MV-4-11 (cell line): ENCODE measurements at regions not wholly inside any gene's neighbourhood (a gene's known extent, or its start where the extent isn't known, plus 50 kb on each side); places are given as distances from the start of the nearest gene placed in this dataset.
"Not testable (repeated sequence)": the region's sequence is repeated elsewhere in the genome, so short reads cannot be mapped to it uniquely, and the experiment has no call there.

ENCODE experiments used
- DNase-seq: peaks from one replicate; lab custom pipeline; 2025; lab: John Stamatoyannopoulos, UW

GRCh38 chr4:126136922-126137781 lies 822.4 kb downstream of the FAT4 start:
- no peak for DNase-seq

GRCh38 chr4:126137782-126138170 lies 823.0 kb downstream of the FAT4 start:
- DNase-seq = no peak

GRCh38 chr4:126144543-126145237 lies 829.9 kb downstream of the FAT4 start:
- no peak for DNase-seq

GRCh38 chr4:126168484-126168883 lies 853.7 kb downstream of the FAT4 start:
- no peak for DNase-seq

GRCh38 chr4:126172126-126172525 lies 857.4 kb downstream of the FAT4 start:
- peak; percentile 39 for DNase-seq

GRCh38 chr4:126174627-126175026 lies 859.9 kb downstream of the FAT4 start:
- no peak for DNase-seq

GRCh38 chr4:126180642-126181041 lies 865.9 kb downstream of the FAT4 start:
- DNase-seq = no peak

- no peak for DNase-seq
These were observed 867.6 kb downstream of the FAT4 start for GRCh38 chr4:126182336-126182735.

GRCh38 chr4:126182786-126183185 lies 868.0 kb downstream of the FAT4 start:
- no peak for DNase-seq

- DNase-seq = no peak
These were observed 868.5 kb downstream of the FAT4 start for GRCh38 chr4:126183206-126183605.

GRCh38 chr4:126191536-126191935 lies 876.8 kb downstream of the FAT4 start:
- DNase-seq = no peak

- no peak for DNase-seq
These were observed 877.8 kb downstream of the FAT4 start for GRCh38 chr4:126192506-126192905.

- not testable (repeated sequence) for DNase-seq
These were observed 886.7 kb downstream of the FAT4 start for GRCh38 chr4:126201251-126202138.

GRCh38 chr4:126202226-126202625 lies 887.5 kb downstream of the FAT4 start:
- DNase-seq = no peak

- no peak for DNase-seq
These were observed 893.2 kb downstream of the FAT4 start for GRCh38 chr4:126207910-126208309.

GRCh38 chr4:126209147-126209546 lies 894.4 kb downstream of the FAT4 start:
- no peak for DNase-seq

- no peak for DNase-seq
These were observed 899.2 kb downstream of the FAT4 start for GRCh38 chr4:126213996-126214395.

- no peak for DNase-seq
These were observed 901.0 kb downstream of the FAT4 start for GRCh38 chr4:126215759-126216158.

GRCh38 chr4:126216611-126217010 lies 901.9 kb downstream of the FAT4 start:
- no peak for DNase-seq

GRCh38 chr4:126221282-126221681 lies 906.5 kb downstream of the FAT4 start:
- DNase-seq = no peak

GRCh38 chr4:126221717-126222340 lies 907.1 kb downstream of the FAT4 start:
- DNase-seq = no peak
